Mammary epithelial cell (primary cell): ENCODE measurements at regions not wholly inside any gene's neighbourhood (a gene's known extent, or its start where the extent isn't known, plus 50 kb on each side); places are given as distances from the start of the nearest gene placed in this dataset.

Source experiments
- EZH2 ChIP-seq: IDR thresholded peaks from 2 replicates; pipeline ENCODE4 v1.6.1; 2012; ENCODE audit warnings: low read length, inconsistent platforms, borderline replicate concordance
- TF ChIP-seq, protein P1 (sequence below), 2 donors: IDR thresholded peaks in 1 of 2; conservative IDR thresholded peaks in 1 of 2; 2 replicates each; pipeline ENCODE4 v1.5.1; 2011 to 2012; ENCODE audit warnings: inconsistent platforms in 2 of 2, low read length in 2 of 2, mild to moderate bottlenecking in 2 of 2, control low read depth in 1 of 2, low read depth in 1 of 2; ENCODE audit not compliant: insufficient read depth in 1 of 2; ENCODE audit errors: extremely low read depth in 1 of 2

DNA sequence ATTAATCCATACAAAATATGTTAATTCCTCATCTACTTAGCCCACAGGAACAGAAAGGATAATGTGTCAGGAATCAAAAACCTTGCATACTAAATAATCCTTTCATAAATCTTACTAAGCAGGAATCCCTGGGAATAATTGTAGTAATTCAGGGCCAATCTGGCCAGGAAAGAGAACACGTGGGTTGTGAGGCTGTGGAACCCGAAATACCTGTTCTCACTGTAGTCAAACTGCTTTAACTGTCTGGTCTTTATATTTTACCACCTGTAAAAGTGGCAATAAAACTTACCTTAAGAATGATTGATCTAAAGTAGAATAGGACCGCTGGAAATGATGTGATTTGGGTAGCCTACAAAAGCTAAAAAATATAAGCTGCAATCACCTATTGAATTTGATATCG, 1620.9 kb downstream of the STIM2 start:
- TF ChIP-seq, protein P1, sequence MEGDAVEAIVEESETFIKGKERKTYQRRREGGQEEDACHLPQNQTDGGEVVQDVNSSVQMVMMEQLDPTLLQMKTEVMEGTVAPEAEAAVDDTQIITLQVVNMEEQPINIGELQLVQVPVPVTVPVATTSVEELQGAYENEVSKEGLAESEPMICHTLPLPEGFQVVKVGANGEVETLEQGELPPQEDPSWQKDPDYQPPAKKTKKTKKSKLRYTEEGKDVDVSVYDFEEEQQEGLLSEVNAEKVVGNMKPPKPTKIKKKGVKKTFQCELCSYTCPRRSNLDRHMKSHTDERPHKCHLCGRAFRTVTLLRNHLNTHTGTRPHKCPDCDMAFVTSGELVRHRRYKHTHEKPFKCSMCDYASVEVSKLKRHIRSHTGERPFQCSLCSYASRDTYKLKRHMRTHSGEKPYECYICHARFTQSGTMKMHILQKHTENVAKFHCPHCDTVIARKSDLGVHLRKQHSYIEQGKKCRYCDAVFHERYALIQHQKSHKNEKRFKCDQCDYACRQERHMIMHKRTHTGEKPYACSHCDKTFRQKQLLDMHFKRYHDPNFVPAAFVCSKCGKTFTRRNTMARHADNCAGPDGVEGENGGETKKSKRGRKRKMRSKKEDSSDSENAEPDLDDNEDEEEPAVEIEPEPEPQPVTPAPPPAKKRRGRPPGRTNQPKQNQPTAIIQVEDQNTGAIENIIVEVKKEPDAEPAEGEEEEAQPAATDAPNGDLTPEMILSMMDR (conservative IDR thresholded peaks at IDR 0.05 in 1 of 2, IDR thresholded peaks at IDR 0.05 in 1 of 2; ENCODE audit: extremely low read depth in 1 of 2, insufficient read depth in 1 of 2, low read depth in 1 of 2, low read length in 2 of 2), result no peak
- no peak for TF ChIP-seq EZH2
